Neuronal stem cell (in vitro differentiated cells): ENCODE measurements at regions not wholly inside any gene's neighbourhood (a gene's known extent, or its start where the extent isn't known, plus 50 kb on each side); places are given as distances from the start of the nearest gene placed in this dataset.
A peak's percentile ranks its signal among the peaks of the same experiment; 100 is the strongest.

ENCODE experiments used
- DNase-seq: peaks from one replicate; pipeline ENCODE4 v3.0.0-alpha.2; 2013; ENCODE audit warnings: low spot score
- H2AFZ ChIP-seq: one replicate; pipeline ENCODE4 v1.6.1; 2013; ENCODE audit warnings: mild to moderate bottlenecking, low read length, inconsistent platforms
- H2AK5ac ChIP-seq: 2 replicates; pipeline ENCODE4 v1.6.1; 2013; ENCODE audit warnings: low read depth, mild to moderate bottlenecking, inconsistent platforms, low read length, moderate library complexity, mixed read lengths
- H2BK120ac ChIP-seq: 2 replicates; pipeline ENCODE4 v1.6.1; 2013; ENCODE audit warnings: low read depth, mild to moderate bottlenecking, inconsistent platforms, low read length, moderate library complexity, mixed read lengths
- H2BK12ac ChIP-seq: one replicate; pipeline ENCODE4 v1.6.1; 2013; ENCODE audit warnings: low read length, inconsistent platforms
- H2BK15ac ChIP-seq: 2 replicates; pipeline ENCODE4 v1.6.1; 2013; ENCODE audit warnings: mild to moderate bottlenecking, low read length, inconsistent platforms, mixed read lengths
- H2BK5ac ChIP-seq: one replicate; pipeline ENCODE4 v1.6.1; 2013; ENCODE audit warnings: inconsistent platforms, mild to moderate bottlenecking, low read length, moderate library complexity
- H3K14ac ChIP-seq: one replicate; pipeline ENCODE4 v1.6.1; 2013; ENCODE audit warnings: low read length, inconsistent platforms
- H3K18ac ChIP-seq: 2 replicates; pipeline ENCODE4 v1.6.1; 2013; ENCODE audit warnings: low read length, inconsistent platforms
- H3K23ac ChIP-seq: 2 replicates; pipeline ENCODE4 v1.6.1; 2013; ENCODE audit warnings: low read depth, mild to moderate bottlenecking, mixed read lengths, low read length, inconsistent platforms; ENCODE audit not compliant: poor library complexity
- H3K27ac ChIP-seq: replicated peaks from 3 replicates; pipeline ENCODE4 v1.5.1; 2013; ENCODE audit warnings: low read length, inconsistent platforms
- H3K27me3 ChIP-seq, 3 experiments: 2 replicates each; pipeline ENCODE4 v1.6.1; 2013; ENCODE audit warnings: low read length in 3 of 3, mild to moderate bottlenecking in 2 of 3, inconsistent platforms in 1 of 3, low read depth in 1 of 3, mixed read lengths in 1 of 3, moderate library complexity in 1 of 3; ENCODE audit not compliant: control insufficient read depth in 3 of 3, insufficient read depth in 3 of 3
- H3K36me3 ChIP-seq, 2 donors: replicated peaks in 1 of 2; 2 replicates each; pipeline ENCODE4 v1.6.1; 2013; ENCODE audit warnings: low read length in 2 of 2; ENCODE audit not compliant: control insufficient read depth in 2 of 2, insufficient read depth in 2 of 2
- H3K4ac ChIP-seq: 2 replicates; pipeline ENCODE4 v1.6.1; 2013; ENCODE audit warnings: inconsistent platforms, mild to moderate bottlenecking, low read length, moderate library complexity
- H3K4me1 ChIP-seq, 2 donors: 1 replicate in 1 of 2; 2 replicates in 1 of 2; pipeline ENCODE4 v1.6.1; 2013; ENCODE audit warnings: low read length in 2 of 2, low read depth in 1 of 2; ENCODE audit not compliant: control insufficient read depth in 2 of 2, insufficient read depth in 1 of 2
- H3K4me2 ChIP-seq: one replicate; pipeline ENCODE4 v1.6.1; 2013; ENCODE audit warnings: mild to moderate bottlenecking, low read length, inconsistent platforms; ENCODE audit not compliant: insufficient read depth, poor library complexity, severe bottlenecking
- H3K4me3 ChIP-seq, 2 donors: 2 replicates each; pipeline ENCODE4 v1.5.1; 2013; ENCODE audit warnings: low read length in 2 of 2, mild to moderate bottlenecking in 2 of 2, inconsistent platforms in 1 of 2, moderate library complexity in 1 of 2
- H3K79me1 ChIP-seq: one replicate; pipeline ENCODE4 v1.6.1; 2013; ENCODE audit warnings: low read depth, mild to moderate bottlenecking, inconsistent platforms, low read length, moderate library complexity
- H3K9ac ChIP-seq: one replicate; pipeline ENCODE4 v1.6.1; 2013; ENCODE audit warnings: mild to moderate bottlenecking, low read depth, low read length, inconsistent platforms; ENCODE audit not compliant: poor library complexity
- H3K9me3 ChIP-seq, 2 donors: replicated peaks in 1 of 2; 2 replicates each; pipeline versions ENCODE3 to v1.6.1; 2013; ENCODE audit warnings: low read length in 2 of 2, mild to moderate bottlenecking in 2 of 2, inconsistent platforms in 1 of 2, low read depth in 1 of 2, mixed read lengths in 1 of 2, moderate library complexity in 1 of 2; ENCODE audit not compliant: control insufficient read depth in 2 of 2, insufficient read depth in 1 of 2
- H4K8ac ChIP-seq: one replicate; pipeline ENCODE4 v1.6.1; 2013; ENCODE audit warnings: low read depth, mild to moderate bottlenecking, inconsistent platforms, low read length, moderate library complexity
- H4K91ac ChIP-seq: one replicate; pipeline ENCODE4 v1.6.1; 2013; ENCODE audit warnings: low read length, low read depth, mild to moderate bottlenecking, inconsistent platforms; ENCODE audit not compliant: poor library complexity
- WGBS, 2 donors: extraction: QIAGEN DNeasy Blood & Tissue Kit; methylation state at CpG; one replicate each; pipeline ENCODE4 v1.1.7; 2013; ENCODE audit warnings: missing lambda C conversion rate in 2 of 2, mixed read lengths in 1 of 2; ENCODE audit not compliant: insufficient read length in 2 of 2, insufficient replicate concordance in 1 of 2; ENCODE audit errors: extremely low coverage in 2 of 2; 5-methylcytosine and 5-hydroxymethylcytosine counted together

DNA sequence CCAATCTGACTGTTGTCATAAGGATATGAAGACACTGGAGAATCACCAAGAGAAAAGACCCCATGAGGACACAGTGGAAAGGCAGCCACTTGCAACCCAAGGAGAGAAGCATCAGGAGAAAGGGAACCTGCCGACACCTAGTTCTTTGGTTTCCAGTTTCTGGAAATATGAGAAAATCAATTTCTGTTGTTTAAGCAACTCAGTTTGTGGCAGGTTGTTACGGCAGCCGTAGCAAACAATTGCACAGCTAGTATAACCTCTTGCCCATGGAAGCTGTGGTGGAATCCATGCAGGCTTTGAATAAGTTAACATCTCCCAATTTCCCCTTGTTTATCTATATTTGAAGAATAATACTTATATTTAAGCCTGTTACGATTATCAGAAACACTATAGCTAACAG lies 1103.0 kb upstream of the PHF14 start:
- no peak overlapping the region for H3K18ac ChIP-seq
- no peak overlapping the region for H3K4me3 ChIP-seq
- no peak overlapping the region for H2AFZ ChIP-seq
- H2AK5ac ChIP-seq = no peak overlapping the region
- H2BK120ac ChIP-seq = no peak overlapping the region
- no peak overlapping the region for H4K8ac ChIP-seq
- no peak overlapping the region for H3K23ac ChIP-seq
- H2BK15ac ChIP-seq = no peak overlapping the region
- no peak overlapping the region for H2BK5ac ChIP-seq
- H3K79me1 ChIP-seq = no peaks in the 10 kb centered on the region
- no peak for DNase-seq
- no peak overlapping the region for H3K4me2 ChIP-seq
- no CpG with 5 or more reads among the region's 4 CpGs for whole genome bisulfite sequencing, 2 donors
- no peaks in the 10 kb centered on the region for H3K9me3 ChIP-seq
- H3K14ac ChIP-seq = no peak overlapping the region
- no peaks in the 10 kb centered on the region for H3K4me1 ChIP-seq
- no peak overlapping the region for H3K4ac ChIP-seq
- H3K27ac ChIP-seq = no peak overlapping the region
- H2BK12ac ChIP-seq = no peak overlapping the region
- H4K91ac ChIP-seq = no peak overlapping the region
- H3K36me3 ChIP-seq = no peaks in the 10 kb centered on the region
- H3K9ac ChIP-seq = no peak overlapping the region
- H3K27me3 ChIP-seq = no peaks in the 10 kb centered on the region

- Histone ChIP-seq H4K91ac (no peak overlapping the region), H2BK5ac (no peak overlapping the region), H2AK5ac (no peak overlapping the region), H3K14ac (no peak overlapping the region), H3K18ac (no peak overlapping the region), H2BK12ac (no peak overlapping the region), H3K27ac (no peak overlapping the region), H3K23ac (no peak overlapping the region), H3K9ac (no peak overlapping the region), H3K4me2 (no peak overlapping the region), H3K36me3 (no peaks in the 10 kb centered on the region), H3K4me3 (no peak overlapping the region), H3K9me3 (no peaks in the 10 kb centered on the region), H2BK15ac (no peak overlapping the region), H2BK120ac (no peak overlapping the region), H3K79me1 (no peaks in the 10 kb centered on the region), H4K8ac (no peak overlapping the region), H3K27me3 (no peaks in the 10 kb centered on the region), H2AFZ (no peak overlapping the region), H3K4me1 (no peaks in the 10 kb centered on the region), H3K4ac (no peak overlapping the region)
- WGBS, 2 donors = no CpG with 5 or more reads among the region's 1 CpG
- DNase-seq = no peak
Measured at GRCh38 chr7:9874182-9874581, 1099.5 kb upstream of the PHF14 start.

GRCh38 chr7:9876053-9876452 lies 1097.6 kb upstream of the PHF14 start:
- Histone ChIP-seq H3K27ac (no peak overlapping the region), H2BK5ac (no peak overlapping the region), H2BK120ac (no peak overlapping the region), H2BK15ac (no peak overlapping the region), H3K18ac (no peak overlapping the region), H3K79me1 (no peaks in the 10 kb centered on the region), H3K4me3 (no peak overlapping the region), H3K9ac (no peak overlapping the region), H3K36me3 (no peaks in the 10 kb centered on the region), H4K91ac (no peak overlapping the region), H3K9me3 (no peaks in the 10 kb centered on the region), H3K4ac (no peak overlapping the region), H4K8ac (no peak overlapping the region), H3K4me2 (no peak overlapping the region), H2BK12ac (no peak overlapping the region), H2AFZ (no peak overlapping the region), H2AK5ac (no peak overlapping the region), H3K4me1 (no peaks in the 10 kb centered on the region), H3K27me3 (no peaks in the 10 kb centered on the region), H3K14ac (no peak overlapping the region), H3K23ac (no peak overlapping the region)
- DNase-seq = no peak

DNA sequence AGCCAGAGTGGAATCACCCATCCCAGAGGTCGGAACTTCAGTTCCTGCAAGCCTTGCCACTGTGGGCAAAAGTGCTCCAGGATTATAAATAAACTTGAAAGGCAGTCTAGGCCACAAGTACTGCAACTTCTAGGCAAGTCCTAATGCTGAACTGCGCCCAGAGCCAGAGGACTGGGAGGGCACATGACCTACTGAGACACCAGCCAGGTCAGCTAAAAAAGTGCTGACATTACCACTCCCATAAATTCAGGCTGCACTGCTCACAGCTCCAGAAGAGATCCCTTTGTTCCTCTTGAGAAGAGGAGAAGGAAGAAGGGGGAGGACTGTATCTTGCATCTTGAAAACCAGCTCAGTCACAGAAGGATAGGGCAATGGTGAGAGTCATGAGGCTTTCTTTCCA lies 1084.1 kb upstream of the PHF14 start:
- no CpG with 5 or more reads among the region's 2 CpGs for WGBS, 2 donors
- Histone ChIP-seq H3K14ac (no peak overlapping the region), H3K9ac (no peak overlapping the region)

More for the DNA sequence above, 1084.1 kb upstream of the PHF14 start:
- H3K4ac ChIP-seq = no peak overlapping the region
- no peak overlapping the region for H3K18ac ChIP-seq
- peak overlapping the region; percentile 70 for H2AFZ ChIP-seq
- H3K36me3 ChIP-seq = no peaks in the 10 kb centered on the region
- H3K9me3 ChIP-seq = no peaks in the 10 kb centered on the region
- H3K23ac ChIP-seq = no peak overlapping the region
- H2BK120ac ChIP-seq = no peak overlapping the region
- no peaks in the 10 kb centered on the region for H3K79me1 ChIP-seq
- no peaks in the 10 kb centered on the region for H3K4me1 ChIP-seq
- no peak overlapping the region for H3K27ac ChIP-seq
- no peak overlapping the region for H2BK12ac ChIP-seq
- H4K8ac ChIP-seq = no peak overlapping the region
- no peak overlapping the region for H2BK15ac ChIP-seq
- DNase-seq = no peak
- no peak overlapping the region for H3K4me3 ChIP-seq
- H2BK5ac ChIP-seq = no peak overlapping the region
- H4K91ac ChIP-seq = no peak overlapping the region
- H3K4me2 ChIP-seq = no peak overlapping the region
- H2AK5ac ChIP-seq = no peak overlapping the region
- no peaks in the 10 kb centered on the region for H3K27me3 ChIP-seq
